ENCODE measurements at regions not wholly inside any gene's neighbourhood (a gene's known extent, or its start where the extent isn't known, plus 50 kb on each side); places are given as distances from the start of the nearest gene placed in this dataset.

GRCh38 chr6:25105070-25105925 lies 169.5 kb upstream of the RIPOR2 start:
- Histone ChIP-seq H2BK15ac (ENCODE audit: low read length) (no peak overlapping the region), H3K4ac (ENCODE audit: low read length) (no peak overlapping the region), H3K4me1 (ENCODE audit: control insufficient read depth in 2 of 2, insufficient read depth in 1 of 2, low read depth in 1 of 2, low read length in 2 of 2) (peaks cover 0 to 3% of the 10 kb centered on the region in 2 donors), H3K79me1 (ENCODE audit: low read depth, low read length) (no peaks in the 10 kb centered on the region), H3K14ac (ENCODE audit: low read length) (no peak overlapping the region), H4K8ac (ENCODE audit: low read depth, low read length) (no peak overlapping the region), H2AK5ac (ENCODE audit: low read depth, low read length) (no peak overlapping the region), H2BK5ac (ENCODE audit: low read length) (no peak overlapping the region), H3K27me3 (ENCODE audit: control insufficient read depth in 3 of 3, insufficient read depth in 3 of 3, low read depth in 1 of 3, low read length in 3 of 3) (no peaks in the 10 kb centered on the region), H4K91ac (ENCODE audit: low read depth, low read length, poor library complexity) (no peak overlapping the region), H3K18ac (ENCODE audit: low read length) (no peak overlapping the region), H3K9me3 (replicated peaks in 1 of 2; ENCODE audit: control insufficient read depth in 2 of 2, insufficient read depth in 1 of 2, low read depth in 1 of 2, low read length in 2 of 2) (no peaks in the 10 kb centered on the region), H3K4me2 (ENCODE audit: insufficient read depth, low read length, poor library complexity, severe bottlenecking) (no peak overlapping the region), H2BK12ac (ENCODE audit: low read length) (no peak overlapping the region), H3K23ac (ENCODE audit: low read depth, low read length, poor library complexity) (no peak overlapping the region), H2AFZ (ENCODE audit: low read length) (no peak overlapping the region), H3K36me3 (replicated peaks in 1 of 2; ENCODE audit: control insufficient read depth in 2 of 2, insufficient read depth in 2 of 2, low read length in 2 of 2) (no peaks in the 10 kb centered on the region), H3K27ac (replicated peaks; ENCODE audit: low read length) (no peak overlapping the region), H2BK120ac (ENCODE audit: low read depth, low read length) (no peak overlapping the region), H3K9ac (ENCODE audit: low read depth, low read length, poor library complexity) (no peak overlapping the region), H3K4me3 (ENCODE audit: low read length in 2 of 2) (no peak overlapping the region)
- WGBS, 2 donors (ENCODE audit: extremely low coverage in 2 of 2, insufficient read length in 2 of 2, insufficient replicate concordance in 1 of 2): no CpG with 5 or more reads among the region's 7 CpGs
- no peak for DNase-seq (ENCODE audit: low spot score)

GRCh38 chr6:25107218-25107617 lies 171.5 kb upstream of the RIPOR2 start:
- no peak overlapping the region for H3K18ac ChIP-seq (ENCODE audit: low read length)
- H2BK120ac ChIP-seq (ENCODE audit: low read depth, low read length): no peak overlapping the region
- H3K27me3 ChIP-seq (ENCODE audit: control insufficient read depth in 3 of 3, insufficient read depth in 3 of 3, low read depth in 1 of 3, low read length in 3 of 3): peaks cover 0 to 9% (median 0%) of the 10 kb centered on the region in 3 experiments
- H3K23ac ChIP-seq (ENCODE audit: low read depth, low read length, poor library complexity): no peak overlapping the region
- no CpG with 5 or more reads among the region's 2 CpGs for WGBS, 2 donors (ENCODE audit: extremely low coverage in 2 of 2, insufficient read length in 2 of 2, insufficient replicate concordance in 1 of 2)
- no peak overlapping the region for H2AFZ ChIP-seq (ENCODE audit: low read length)
- H3K4me1 ChIP-seq (ENCODE audit: control insufficient read depth in 2 of 2, insufficient read depth in 1 of 2, low read depth in 1 of 2, low read length in 2 of 2): peaks cover 0 to 3% of the 10 kb centered on the region in 2 donors
- H3K36me3 ChIP-seq (replicated peaks in 1 of 2; ENCODE audit: control insufficient read depth in 2 of 2, insufficient read depth in 2 of 2, low read length in 2 of 2): no peaks in the 10 kb centered on the region
- no peak overlapping the region for H3K4ac ChIP-seq (ENCODE audit: low read length)
- no peak overlapping the region for H2BK5ac ChIP-seq (ENCODE audit: low read length)
- H3K9me3 ChIP-seq (replicated peaks in 1 of 2; ENCODE audit: control insufficient read depth in 2 of 2, insufficient read depth in 1 of 2, low read depth in 1 of 2, low read length in 2 of 2): no peaks in the 10 kb centered on the region
- no peak overlapping the region for H2AK5ac ChIP-seq (ENCODE audit: low read depth, low read length)
- H3K14ac ChIP-seq (ENCODE audit: low read length): no peak overlapping the region
- no peak overlapping the region for H3K27ac ChIP-seq (replicated peaks; ENCODE audit: low read length)
- H2BK12ac ChIP-seq (ENCODE audit: low read length): no peak overlapping the region
- no peak for DNase-seq (ENCODE audit: low spot score)
- H3K79me1 ChIP-seq (ENCODE audit: low read depth, low read length): no peaks in the 10 kb centered on the region
- no peak overlapping the region for H2BK15ac ChIP-seq (ENCODE audit: low read length)
- no peak overlapping the region for H3K9ac ChIP-seq (ENCODE audit: low read depth, low read length, poor library complexity)
- H3K4me2 ChIP-seq (ENCODE audit: insufficient read depth, low read length, poor library complexity, severe bottlenecking): no peak overlapping the region
- no peak overlapping the region for H4K8ac ChIP-seq (ENCODE audit: low read depth, low read length)
- H3K4me3 ChIP-seq (ENCODE audit: low read length in 2 of 2): no peak overlapping the region
- no peak overlapping the region for H4K91ac ChIP-seq (ENCODE audit: low read depth, low read length, poor library complexity)

- Histone ChIP-seq H3K4me1 (ENCODE audit: control insufficient read depth in 2 of 2, insufficient read depth in 1 of 2, low read depth in 1 of 2, low read length in 2 of 2) (no peaks in the 10 kb centered on the region), H3K36me3 (replicated peaks in 1 of 2; ENCODE audit: control insufficient read depth in 2 of 2, insufficient read depth in 2 of 2, low read length in 2 of 2) (no peaks in the 10 kb centered on the region), H3K27me3 (ENCODE audit: control insufficient read depth in 3 of 3, insufficient read depth in 3 of 3, low read depth in 1 of 3, low read length in 3 of 3) (peaks cover 0 to 26% (median 0%) of the 10 kb centered on the region in 3 experiments), H2BK120ac (ENCODE audit: low read depth, low read length) (no peak overlapping the region), H2AK5ac (ENCODE audit: low read depth, low read length) (no peak overlapping the region), H2BK5ac (ENCODE audit: low read length) (no peak overlapping the region), H3K9me3 (replicated peaks in 1 of 2; ENCODE audit: control insufficient read depth in 2 of 2, insufficient read depth in 1 of 2, low read depth in 1 of 2, low read length in 2 of 2) (peaks cover 0 to 2% of the 10 kb centered on the region in 2 donors), H4K91ac (ENCODE audit: low read depth, low read length, poor library complexity) (no peak overlapping the region), H3K14ac (ENCODE audit: low read length) (no peak overlapping the region), H3K79me1 (ENCODE audit: low read depth, low read length) (no peaks in the 10 kb centered on the region), H2AFZ (ENCODE audit: low read length) (no peak overlapping the region), H4K8ac (ENCODE audit: low read depth, low read length) (no peak overlapping the region), H3K9ac (ENCODE audit: low read depth, low read length, poor library complexity) (no peak overlapping the region), H3K4me2 (ENCODE audit: insufficient read depth, low read length, poor library complexity, severe bottlenecking) (no peak overlapping the region), H3K23ac (ENCODE audit: low read depth, low read length, poor library complexity) (no peak overlapping the region), H3K4ac (ENCODE audit: low read length) (no peak overlapping the region), H3K18ac (ENCODE audit: low read length) (no peak overlapping the region), H3K27ac (replicated peaks; ENCODE audit: low read length) (no peak overlapping the region), H2BK15ac (ENCODE audit: low read length) (no peak overlapping the region), H2BK12ac (ENCODE audit: low read length) (no peak overlapping the region), H3K4me3 (ENCODE audit: low read length in 2 of 2) (no peak overlapping the region)
- no peak for DNase-seq (ENCODE audit: low spot score)
- WGBS, 2 donors (ENCODE audit: extremely low coverage in 2 of 2, insufficient read length in 2 of 2, insufficient replicate concordance in 1 of 2): no CpG with 5 or more reads among the region's 1 CpG
These were observed 167.4 kb upstream of the CARMIL1 start for GRCh38 chr6:25111782-25112181.

GRCh38 chr6:25112322-25112773 lies 166.8 kb upstream of the CARMIL1 start:
- WGBS, 2 donors (ENCODE audit: extremely low coverage in 2 of 2, insufficient read length in 2 of 2, insufficient replicate concordance in 1 of 2): no CpG with 5 or more reads among the region's 4 CpGs
- Histone ChIP-seq H3K18ac (ENCODE audit: low read length) (no peak overlapping the region), H2BK5ac (ENCODE audit: low read length) (no peak overlapping the region), H3K23ac (ENCODE audit: low read depth, low read length, poor library complexity) (no peak overlapping the region), H3K27me3 (ENCODE audit: control insufficient read depth in 3 of 3, insufficient read depth in 3 of 3, low read depth in 1 of 3, low read length in 3 of 3) (peaks cover 0 to 26% (median 0%) of the 10 kb centered on the region in 3 experiments), H3K4me3 (ENCODE audit: low read length in 2 of 2) (no peak overlapping the region), H4K8ac (ENCODE audit: low read depth, low read length) (no peak overlapping the region), H3K4me1 (ENCODE audit: control insufficient read depth in 2 of 2, insufficient read depth in 1 of 2, low read depth in 1 of 2, low read length in 2 of 2) (no peaks in the 10 kb centered on the region), H2BK120ac (ENCODE audit: low read depth, low read length) (no peak overlapping the region), H2AK5ac (ENCODE audit: low read depth, low read length) (no peak overlapping the region), H2BK12ac (ENCODE audit: low read length) (no peak overlapping the region), H3K9me3 (replicated peaks in 1 of 2; ENCODE audit: control insufficient read depth in 2 of 2, insufficient read depth in 1 of 2, low read depth in 1 of 2, low read length in 2 of 2) (peaks cover 0 to 2% of the 10 kb centered on the region in 2 donors), H2BK15ac (ENCODE audit: low read length) (no peak overlapping the region), H3K27ac (replicated peaks; ENCODE audit: low read length) (no peak overlapping the region), H4K91ac (ENCODE audit: low read depth, low read length, poor library complexity) (no peak overlapping the region), H3K4ac (ENCODE audit: low read length) (no peak overlapping the region), H3K4me2 (ENCODE audit: insufficient read depth, low read length, poor library complexity, severe bottlenecking) (no peak overlapping the region), H3K9ac (ENCODE audit: low read depth, low read length, poor library complexity) (no peak overlapping the region), H3K36me3 (replicated peaks in 1 of 2; ENCODE audit: control insufficient read depth in 2 of 2, insufficient read depth in 2 of 2, low read length in 2 of 2) (no peaks in the 10 kb centered on the region), H3K14ac (ENCODE audit: low read length) (no peak overlapping the region), H3K79me1 (ENCODE audit: low read depth, low read length) (no peaks in the 10 kb centered on the region), H2AFZ (ENCODE audit: low read length) (no peak overlapping the region)
- DNase-seq (ENCODE audit: low spot score): no peak
